Activated CD4-positive, alpha-beta memory T cell treated with anti-CD3 and anti-CD28 coated beads, Interleukin-2, amount 10 ng/mL, durations not matched to agents 7 days and 5 days (primary cell): ENCODE measurements at regions not wholly inside any gene's neighbourhood (a gene's known extent, or its start where the extent isn't known, plus 50 kb on each side); places are given as distances from the start of the nearest gene placed in this dataset.
A peak's percentile ranks its signal among the peaks of the same experiment; 100 is the strongest.
"Not testable (repeated sequence)": the region's sequence is repeated elsewhere in the genome, so short reads cannot be mapped to it uniquely, and the experiment has no call there.

ENCODE experiments used
- CTCF ChIA-PET: fragments of 350-600 bp; sonication (Branson Sonifier 250); formaldehyde crosslinking; loops from one replicate; lab custom pipeline; 2021; ENCODE audit warnings: antibody characterized with exemption, inconsistent platforms; lab: Charles Lee
- POLR2A ChIA-PET: fragments of 350-600 bp; sonication (Branson Sonifier 250); formaldehyde crosslinking; loops from one replicate; lab custom pipeline; 2021; ENCODE audit warnings: antibody characterized with exemption; lab: Charles Lee
- DNase-seq: peaks from one replicate; pipeline ENCODE4 v3.0.0-alpha.2; 2020
- H3K27ac Mint-ChIP-seq: one replicate; pipeline ENCODE4 v1.8.0; 2021; ENCODE audit warnings: mild to moderate bottlenecking, mixed read lengths
- H3K27me3 Mint-ChIP-seq: one replicate; pipeline ENCODE4 v1.8.0; 2021; ENCODE audit warnings: mixed read lengths
- H3K36me3 Mint-ChIP-seq: one replicate; pipeline ENCODE4 v1.8.0; 2021; ENCODE audit warnings: low read depth, mixed read lengths
- H3K4me1 Mint-ChIP-seq: one replicate; pipeline ENCODE4 v1.8.0; 2021; ENCODE audit warnings: mixed read lengths
- H3K4me3 Mint-ChIP-seq: one replicate; pipeline ENCODE4 v1.8.0; 2021; ENCODE audit warnings: mild to moderate bottlenecking, mixed read lengths
- H3K9me3 Mint-ChIP-seq: one replicate; pipeline ENCODE4 v1.8.0; 2021; ENCODE audit warnings: mixed read lengths

GRCh38 chr4:184957446-184958115 is 60.7 kb upstream of the HELT start:
- Mint-ChIP-seq H3K27ac (no peak overlapping the region), H3K27me3 (peaks cover 14% of the 10 kb centered on the region), H3K4me1 (no peaks in the 10 kb centered on the region), H3K36me3 (no peaks in the 10 kb centered on the region), H3K4me3 (no peak overlapping the region), H3K9me3 (no peaks in the 10 kb centered on the region)
- ChIA-PET POLR2A (no interaction called here), CTCF (no interaction called here)
- no peak for DNase-seq

GRCh38 chr4:184958127-184958922 is 60.0 kb upstream of the HELT start:
- H3K36me3 Mint-ChIP-seq: no peaks in the 10 kb centered on the region
- ChIA-PET CTCF (no interaction called here), POLR2A (no interaction called here)
- no peak overlapping the region for H3K4me3 Mint-ChIP-seq
- H3K9me3 Mint-ChIP-seq: no peaks in the 10 kb centered on the region
- no peaks in the 10 kb centered on the region for H3K4me1 Mint-ChIP-seq
- H3K27me3 Mint-ChIP-seq: peaks cover 14% of the 10 kb centered on the region
- no peak overlapping the region for H3K27ac Mint-ChIP-seq
- DNase-seq: no peak

GRCh38 chr4:184958923-184959210 is 59.4 kb upstream of the HELT start:
- no peaks in the 10 kb centered on the region for H3K4me1 Mint-ChIP-seq
- CTCF ChIA-PET: no interaction called here
- no peaks in the 10 kb centered on the region for H3K9me3 Mint-ChIP-seq
- peaks cover 14% of the 10 kb centered on the region for H3K27me3 Mint-ChIP-seq
- H3K36me3 Mint-ChIP-seq: no peaks in the 10 kb centered on the region
- POLR2A ChIA-PET: no interaction called here
- no peak for DNase-seq
- no peak overlapping the region for H3K27ac Mint-ChIP-seq
- no peak overlapping the region for H3K4me3 Mint-ChIP-seq

- Mint-ChIP-seq H3K4me3 (no peak overlapping the region), H3K27ac (no peak overlapping the region), H3K36me3 (no peaks in the 10 kb centered on the region), H3K4me1 (no peaks in the 10 kb centered on the region), H3K27me3 (peaks cover 14% of the 10 kb centered on the region), H3K9me3 (no peaks in the 10 kb centered on the region)
- ChIA-PET POLR2A (no interaction called here), CTCF (no interaction called here)
- DNase-seq: no peak
Measured at GRCh38 chr4:184959309-184959708, 59.0 kb upstream of the HELT start.

GRCh38 chr4:184959786-184960185 is 58.5 kb upstream of the HELT start:
- ChIA-PET POLR2A (no interaction called here), CTCF (no interaction called here)
- Mint-ChIP-seq H3K27ac (no peak overlapping the region), H3K4me3 (no peak overlapping the region), H3K9me3 (no peaks in the 10 kb centered on the region), H3K4me1 (no peaks in the 10 kb centered on the region), H3K36me3 (peaks cover under 1% of the 10 kb centered on the region), H3K27me3 (peaks cover 14% of the 10 kb centered on the region)
- no peak for DNase-seq

- Mint-ChIP-seq H3K4me1 (peaks cover 2% of the 10 kb centered on the region), H3K9me3 (peaks cover 3% of the 10 kb centered on the region), H3K27ac (no peak overlapping the region), H3K27me3 (peaks cover 16% of the 10 kb centered on the region), H3K4me3 (no peak overlapping the region), H3K36me3 (peaks cover 4% of the 10 kb centered on the region)
- POLR2A ChIA-PET: no interaction called here
- CTCF ChIA-PET: no interaction called here
- no peak for DNase-seq
Measured at GRCh38 chr4:184960505-184960971, 57.8 kb upstream of the HELT start.

GRCh38 chr4:184961660-184962059 is 56.6 kb upstream of the HELT start:
- Mint-ChIP-seq H3K4me1 (peaks cover 2% of the 10 kb centered on the region), H3K9me3 (peaks cover 3% of the 10 kb centered on the region), H3K27me3 (peaks cover 16% of the 10 kb centered on the region), H3K4me3 (no peak overlapping the region), H3K36me3 (peaks cover 4% of the 10 kb centered on the region), H3K27ac (no peak overlapping the region)
- CTCF ChIA-PET: no interaction called here
- POLR2A ChIA-PET: no interaction called here
- DNase-seq: no peak

- H3K4me3 Mint-ChIP-seq: no peak overlapping the region
- CTCF ChIA-PET: no interaction called here
- H3K36me3 Mint-ChIP-seq: peaks cover 4% of the 10 kb centered on the region
- POLR2A ChIA-PET: no interaction called here
- peaks cover 3% of the 10 kb centered on the region for H3K9me3 Mint-ChIP-seq
- H3K27ac Mint-ChIP-seq: no peak overlapping the region
- DNase-seq: no peak
- H3K27me3 Mint-ChIP-seq: peaks cover 16% of the 10 kb centered on the region
- H3K4me1 Mint-ChIP-seq: peaks cover 2% of the 10 kb centered on the region
Measured at GRCh38 chr4:184962125-184962638, 56.1 kb upstream of the HELT start.

- CTCF ChIA-PET: interaction anchor here (1.0 kb wide), 1 partner anchor 220 kb away, joined by 3 read pairs; no protein-coding TSS in a partner anchor
- H3K36me3 Mint-ChIP-seq, H3K27me3 Mint-ChIP-seq, H3K4me1 Mint-ChIP-seq, POLR2A ChIA-PET, H3K9me3 Mint-ChIP-seq: not testable (repeated sequence)
- Mint-ChIP-seq H3K27ac (peak overlapping the region; percentile 91), H3K4me3 (peak overlapping the region; percentile 76)
- peak; percentile 32 for DNase-seq
Measured at GRCh38 chr4:184965230-184966050, 52.9 kb upstream of the HELT start.

- CTCF ChIA-PET, POLR2A ChIA-PET, H3K27me3 Mint-ChIP-seq, H3K4me1 Mint-ChIP-seq, H3K27ac Mint-ChIP-seq, H3K9me3 Mint-ChIP-seq, H3K4me3 Mint-ChIP-seq, H3K36me3 Mint-ChIP-seq: not testable (repeated sequence)
- peak; percentile 44 for DNase-seq
Measured at GRCh38 chr4:184966051-184966691, 52.1 kb upstream of the HELT start.

- Mint-ChIP-seq H3K4me3 (peak overlapping the region; percentile 48), H3K27ac (peak overlapping the region; percentile 66)
- POLR2A ChIA-PET, H3K4me1 Mint-ChIP-seq, H3K27me3 Mint-ChIP-seq, H3K36me3 Mint-ChIP-seq, H3K9me3 Mint-ChIP-seq, DNase-seq: not testable (repeated sequence)
- CTCF ChIA-PET: interaction anchor here (0.6 kb wide), 1 partner anchor 742 kb away, joined by 3 read pairs; no protein-coding TSS in a partner anchor
Measured at GRCh38 chr4:184967699-184968098, 50.6 kb upstream of the HELT start.

GRCh38 chr4:184968366-184968765 is 49.9 kb upstream of the HELT start:
- DNase-seq: no peak
- H3K36me3 Mint-ChIP-seq: peaks cover 8% of the 10 kb centered on the region
- H3K9me3 Mint-ChIP-seq: peaks cover 6% of the 10 kb centered on the region
- H3K4me1 Mint-ChIP-seq: peaks cover 5% of the 10 kb centered on the region
- peaks cover 10% of the 10 kb centered on the region for H3K27me3 Mint-ChIP-seq
- ChIA-PET POLR2A (no interaction called here), CTCF (interaction anchor here (0.6 kb wide), 1 partner anchor 743 kb away, joined by 3 read pairs; no protein-coding TSS in a partner anchor)
- H3K4me3 Mint-ChIP-seq: no peak overlapping the region
- no peak overlapping the region for H3K27ac Mint-ChIP-seq
